ENCODE measurements at regions not wholly inside any gene's neighbourhood (a gene's known extent, or its start where the extent isn't known, plus 50 kb on each side); places are given as distances from the start of the nearest gene placed in this dataset.

DNA sequence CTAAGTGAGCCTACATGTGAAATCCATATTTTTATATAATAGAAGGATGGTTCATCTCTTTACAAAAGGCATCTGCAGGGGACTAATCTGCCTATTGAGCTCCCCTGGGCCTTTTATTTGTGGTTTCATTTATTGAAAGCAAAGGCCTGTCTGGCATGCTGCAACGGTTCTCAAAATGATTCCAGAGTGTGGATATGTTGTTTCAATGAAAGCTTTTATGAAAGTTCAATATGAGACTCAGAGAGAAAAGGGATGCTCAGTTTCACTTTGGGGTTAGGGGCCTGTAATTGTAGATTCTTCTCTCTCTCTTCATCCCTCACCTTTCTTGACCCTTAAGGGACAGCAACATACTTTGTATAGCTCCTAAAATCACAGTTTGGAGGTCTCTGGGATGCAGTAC, 204.2 kb upstream of the CASK start:
- no peak for DNase-seq (ENCODE audit: low read depth)
- Histone ChIP-seq H3K9me3 (ENCODE audit: control insufficient read depth, low read length) (no peaks in the 10 kb centered on the region), H3K9ac (ENCODE audit: low read length) (no peak overlapping the region), H3K36me3 (ENCODE audit: control insufficient read depth, insufficient read depth, low read length, severe bottlenecking) (no peaks in the 10 kb centered on the region), H3K4me1 (ENCODE audit: control insufficient read depth, insufficient read depth, low read length) (no peaks in the 10 kb centered on the region), H3K4me3 (ENCODE audit: low read length) (no peak overlapping the region), H3K27me3 (replicated peaks; ENCODE audit: control insufficient read depth, insufficient read depth, low read length) (peaks cover 9% of the 10 kb centered on the region)

DNA sequence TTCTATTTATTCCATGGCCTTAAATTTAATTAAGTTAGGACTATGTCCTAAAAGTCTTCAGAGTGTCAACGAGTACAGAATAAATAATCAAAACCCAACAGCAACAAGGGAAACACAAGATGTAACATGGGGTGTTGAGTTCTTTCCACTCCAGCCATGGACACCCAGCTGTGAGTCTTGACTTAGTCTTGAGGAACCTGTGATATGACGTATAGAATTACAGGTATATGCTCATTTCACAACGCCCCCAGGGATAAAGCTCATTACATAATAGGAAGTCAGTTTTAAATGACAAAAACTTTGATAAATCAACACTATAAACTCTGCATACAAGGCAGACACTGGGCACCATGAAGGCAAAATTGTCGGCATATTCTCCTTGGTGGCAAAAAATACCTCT, 200.0 kb upstream of the CASK start:
- Histone ChIP-seq H3K4me1 (ENCODE audit: control insufficient read depth, insufficient read depth, low read length) (peaks cover 3% of the 10 kb centered on the region), H3K9me3 (ENCODE audit: control insufficient read depth, low read length) (no peaks in the 10 kb centered on the region), H3K9ac (ENCODE audit: low read length) (no peak overlapping the region), H3K4me3 (ENCODE audit: low read length) (no peak overlapping the region), H3K27me3 (replicated peaks; ENCODE audit: control insufficient read depth, insufficient read depth, low read length) (peaks cover 15% of the 10 kb centered on the region), H3K36me3 (ENCODE audit: control insufficient read depth, insufficient read depth, low read length, severe bottlenecking) (no peaks in the 10 kb centered on the region)
- no peak for DNase-seq (ENCODE audit: low read depth)

DNA sequence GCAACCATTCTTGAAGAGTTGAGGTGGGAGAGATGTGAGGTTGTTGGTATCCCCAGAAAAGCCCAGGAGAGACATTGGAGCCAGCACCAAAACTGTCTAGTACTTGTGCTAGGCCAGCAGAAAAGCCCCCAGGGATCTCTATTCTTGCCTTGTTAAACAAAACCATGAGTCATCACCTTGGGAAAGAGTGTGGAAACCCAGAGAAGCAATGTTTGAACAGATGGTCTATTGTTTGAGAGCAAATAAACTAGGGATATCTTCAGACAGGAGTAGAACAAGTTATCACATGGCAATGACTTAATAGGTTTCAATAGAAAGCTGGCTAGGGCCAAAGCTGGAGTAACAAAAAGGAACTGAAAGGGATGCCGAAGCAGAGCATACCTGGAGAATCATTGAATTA, 195.7 kb upstream of the CASK start:
- Histone ChIP-seq H3K9ac (ENCODE audit: low read length) (no peak overlapping the region), H3K9me3 (ENCODE audit: control insufficient read depth, low read length) (peaks cover 3% of the 10 kb centered on the region), H3K36me3 (ENCODE audit: control insufficient read depth, insufficient read depth, low read length, severe bottlenecking) (no peaks in the 10 kb centered on the region), H3K4me3 (ENCODE audit: low read length) (no peak overlapping the region), H3K4me1 (ENCODE audit: control insufficient read depth, insufficient read depth, low read length) (peaks cover 3% of the 10 kb centered on the region), H3K27me3 (replicated peaks; ENCODE audit: control insufficient read depth, insufficient read depth, low read length) (peaks cover 20% of the 10 kb centered on the region)
- peak; percentile 67 for DNase-seq (ENCODE audit: low read depth)

DNA sequence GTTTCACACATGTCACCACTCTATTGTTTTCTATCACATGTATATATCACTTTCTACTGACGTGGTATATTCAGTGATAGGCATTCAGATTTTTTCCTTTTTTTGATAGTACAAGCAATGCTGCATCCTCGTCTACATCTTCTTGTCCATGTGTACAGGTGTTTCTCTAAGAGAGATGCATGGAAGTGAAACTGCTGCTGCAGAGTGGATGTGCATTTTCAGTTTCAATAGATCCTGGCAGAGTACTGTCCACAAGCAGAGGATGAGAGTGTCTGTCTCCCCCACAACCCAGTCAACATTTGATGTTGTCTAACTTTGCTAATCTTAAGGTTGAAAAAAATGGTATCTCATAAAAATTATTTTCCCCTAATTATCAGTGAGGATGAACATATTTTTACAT, 194.0 kb upstream of the CASK start:
- Histone ChIP-seq H3K4me1 (ENCODE audit: control insufficient read depth, insufficient read depth, low read length) (peaks cover 3% of the 10 kb centered on the region), H3K36me3 (ENCODE audit: control insufficient read depth, insufficient read depth, low read length, severe bottlenecking) (no peaks in the 10 kb centered on the region), H3K27me3 (replicated peaks; ENCODE audit: control insufficient read depth, insufficient read depth, low read length) (peaks cover 21% of the 10 kb centered on the region), H3K4me3 (ENCODE audit: low read length) (no peak overlapping the region), H3K9ac (ENCODE audit: low read length) (no peak overlapping the region), H3K9me3 (ENCODE audit: control insufficient read depth, low read length) (peaks cover 7% of the 10 kb centered on the region)
- no peak for DNase-seq (ENCODE audit: low read depth)

DNA sequence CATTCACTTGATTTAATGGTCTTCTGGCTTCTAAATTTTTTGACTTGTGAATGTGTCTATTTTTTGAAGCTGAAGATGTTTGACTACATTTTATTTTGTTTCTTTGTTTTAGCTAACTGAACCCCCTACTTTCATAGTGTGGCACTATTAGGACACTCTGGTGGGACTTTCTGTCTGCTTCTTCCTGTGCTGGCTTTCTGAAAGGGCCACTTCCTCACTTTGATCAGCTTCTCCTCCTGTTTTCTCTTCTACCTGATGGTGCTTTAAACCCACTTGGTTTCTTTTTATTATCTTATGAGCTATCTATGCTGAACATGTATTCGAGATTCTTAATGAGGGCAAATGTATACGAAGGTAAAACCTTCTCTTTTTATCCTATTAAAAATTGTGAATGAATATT, 186.1 kb upstream of the CASK start:
- DNase-seq (ENCODE audit: low read depth) = no peak
- peaks cover 10% of the 10 kb centered on the region for H3K9me3 ChIP-seq (ENCODE audit: control insufficient read depth, low read length)
- H3K9ac ChIP-seq (ENCODE audit: low read length) = no peak overlapping the region
- H3K4me1 ChIP-seq (ENCODE audit: control insufficient read depth, insufficient read depth, low read length) = no peaks in the 10 kb centered on the region
- H3K36me3 ChIP-seq (ENCODE audit: control insufficient read depth, insufficient read depth, low read length, severe bottlenecking) = no peaks in the 10 kb centered on the region
- H3K27me3 ChIP-seq (replicated peaks; ENCODE audit: control insufficient read depth, insufficient read depth, low read length) = peaks cover 19% of the 10 kb centered on the region
- H3K4me3 ChIP-seq (ENCODE audit: low read length) = no peak overlapping the region

DNA sequence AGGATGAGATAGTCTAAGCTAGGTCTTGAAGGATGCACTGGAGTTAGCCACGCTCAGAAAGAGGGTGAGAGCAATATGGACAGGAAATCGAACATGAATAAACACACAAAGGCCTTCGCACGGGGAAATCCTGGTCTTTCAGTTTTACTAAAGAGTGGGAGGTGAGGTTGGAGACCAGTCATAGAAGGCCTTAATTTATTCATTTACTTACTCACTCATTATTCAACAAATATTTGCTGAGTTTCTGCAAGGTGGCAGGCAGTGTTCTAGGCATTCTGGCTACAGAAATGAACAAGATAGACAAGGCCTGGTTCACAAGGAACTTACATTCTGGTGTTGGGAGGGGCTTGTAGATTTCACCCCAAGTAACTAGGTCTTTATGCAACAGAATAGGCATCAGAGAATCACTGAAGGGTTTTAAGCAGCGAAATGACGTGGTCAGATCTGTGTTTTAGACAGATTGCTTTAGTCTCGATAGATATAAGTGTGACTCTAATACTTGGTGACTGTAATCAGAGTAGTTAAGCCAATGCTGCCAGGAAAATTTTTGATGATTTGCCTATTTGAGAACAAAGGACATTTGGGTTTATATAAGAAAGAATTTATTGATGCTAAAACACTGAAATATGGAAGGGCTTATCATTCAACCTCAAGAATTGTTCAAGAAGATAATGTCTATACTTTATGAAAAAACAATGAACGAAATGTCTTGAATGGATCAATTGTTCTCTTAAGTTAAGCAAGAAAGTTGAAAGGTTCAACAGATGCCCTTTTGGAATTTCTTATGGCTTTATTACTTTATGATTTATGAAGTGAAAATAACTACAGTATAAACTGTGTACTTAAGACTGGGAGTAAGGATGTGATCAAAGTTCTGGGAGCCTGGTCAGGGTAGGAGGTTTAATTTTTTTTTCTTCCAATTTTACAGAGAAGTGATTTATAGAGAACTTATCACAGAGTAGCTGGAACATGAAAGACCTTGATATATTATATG, 184.4 kb upstream of the CASK start:
- no peaks in the 10 kb centered on the region for H3K36me3 ChIP-seq (ENCODE audit: control insufficient read depth, insufficient read depth, low read length, severe bottlenecking)
- DNase-seq (ENCODE audit: low read depth) = no peak
- H3K4me1 ChIP-seq (ENCODE audit: control insufficient read depth, insufficient read depth, low read length) = no peaks in the 10 kb centered on the region
- H3K9me3 ChIP-seq (ENCODE audit: control insufficient read depth, low read length) = peaks cover 9% of the 10 kb centered on the region
- H3K9ac ChIP-seq (ENCODE audit: low read length) = no peak overlapping the region
- H3K27me3 ChIP-seq (replicated peaks; ENCODE audit: control insufficient read depth, insufficient read depth, low read length) = peaks cover 16% of the 10 kb centered on the region
- no peak overlapping the region for H3K4me3 ChIP-seq (ENCODE audit: low read length)

DNA sequence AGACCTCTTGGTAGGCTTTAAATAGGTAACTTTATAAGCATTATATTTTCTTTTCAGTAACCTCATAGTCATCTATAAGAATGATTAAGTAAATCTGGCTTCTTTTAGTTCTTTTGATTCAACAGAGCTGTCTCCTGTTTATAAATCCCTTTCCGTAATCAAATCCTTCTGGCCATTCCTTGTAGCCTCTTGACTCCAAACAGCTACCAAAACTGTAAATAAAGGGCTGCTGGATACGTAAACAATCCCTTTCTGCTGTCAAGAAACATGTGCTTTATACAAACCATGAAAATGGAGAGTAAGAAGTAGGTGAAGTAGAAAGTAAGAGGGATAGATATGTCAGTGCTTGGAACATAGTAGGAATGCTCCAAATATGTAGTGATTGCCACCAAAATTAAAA, 183.2 kb upstream of the CASK start:
- Histone ChIP-seq H3K9ac (ENCODE audit: low read length) (no peak overlapping the region), H3K36me3 (ENCODE audit: control insufficient read depth, insufficient read depth, low read length, severe bottlenecking) (no peaks in the 10 kb centered on the region), H3K4me1 (ENCODE audit: control insufficient read depth, insufficient read depth, low read length) (no peaks in the 10 kb centered on the region), H3K4me3 (ENCODE audit: low read length) (no peak overlapping the region), H3K27me3 (replicated peaks; ENCODE audit: control insufficient read depth, insufficient read depth, low read length) (peaks cover 15% of the 10 kb centered on the region), H3K9me3 (ENCODE audit: control insufficient read depth, low read length) (peaks cover 5% of the 10 kb centered on the region)
- DNase-seq (ENCODE audit: low read depth) = no peak

DNA sequence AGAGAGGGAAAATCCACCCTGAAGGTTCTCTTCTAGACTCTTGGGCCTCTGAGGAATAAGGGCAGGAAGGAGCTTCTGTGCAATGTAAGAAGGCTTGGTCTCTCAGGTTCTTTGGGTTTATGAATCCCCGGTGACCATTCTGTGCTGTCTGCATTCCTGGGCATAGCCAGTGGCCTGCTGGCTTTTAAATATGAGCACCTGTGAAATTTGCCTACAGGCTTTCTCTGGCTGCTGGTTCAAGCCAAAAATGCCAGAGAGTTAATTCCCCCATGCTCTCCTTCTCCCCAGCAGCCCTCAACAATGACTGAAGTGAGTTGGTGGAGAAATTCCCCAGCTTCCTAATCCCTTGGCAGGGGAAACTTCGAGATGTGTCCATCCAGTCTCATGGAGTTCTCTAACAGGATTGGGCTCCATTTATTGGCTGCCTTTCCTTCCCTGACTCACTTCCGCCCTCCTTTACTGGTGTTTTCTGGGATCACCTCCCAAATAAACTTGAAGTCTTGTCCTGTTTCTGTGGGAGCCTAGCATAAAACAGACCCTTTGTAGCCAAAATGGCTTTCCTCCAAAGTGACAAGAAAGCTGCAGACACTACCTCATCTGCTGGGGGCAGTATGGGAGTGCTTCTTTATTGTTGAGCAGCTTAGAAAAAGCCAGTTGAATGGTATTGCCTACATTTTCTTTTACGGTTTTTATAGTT, 179.4 kb upstream of the CASK start:
- no peaks in the 10 kb centered on the region for H3K9me3 ChIP-seq (ENCODE audit: control insufficient read depth, low read length)
- no peak overlapping the region for H3K4me3 ChIP-seq (ENCODE audit: low read length)
- no peak for DNase-seq (ENCODE audit: low read depth)
- no peaks in the 10 kb centered on the region for H3K4me1 ChIP-seq (ENCODE audit: control insufficient read depth, insufficient read depth, low read length)
- H3K9ac ChIP-seq (ENCODE audit: low read length) = no peak overlapping the region
- H3K36me3 ChIP-seq (ENCODE audit: control insufficient read depth, insufficient read depth, low read length, severe bottlenecking) = no peaks in the 10 kb centered on the region
- H3K27me3 ChIP-seq (replicated peaks; ENCODE audit: control insufficient read depth, insufficient read depth, low read length) = peaks cover 25% of the 10 kb centered on the region

DNA sequence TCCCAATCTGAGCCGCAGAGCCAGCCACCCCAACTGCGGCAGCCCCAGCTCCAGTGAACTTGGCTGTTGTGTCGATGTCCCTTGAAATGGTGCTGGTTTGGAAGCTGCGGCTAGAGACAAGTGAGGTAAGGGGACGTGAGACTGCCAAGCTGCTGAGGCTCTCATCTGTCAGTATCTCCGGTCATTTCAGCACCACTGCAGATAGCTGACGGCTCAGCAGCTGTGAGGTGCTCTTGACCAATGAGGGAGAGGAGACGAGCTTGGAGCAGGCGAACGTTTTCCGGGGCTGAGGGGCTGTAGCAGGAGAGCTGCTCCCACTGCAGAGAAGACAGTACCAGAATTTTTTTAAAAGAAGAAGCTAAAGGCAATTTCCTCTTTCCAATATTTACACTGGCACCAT, 175.5 kb upstream of the CASK start:
- H3K9me3 ChIP-seq (ENCODE audit: control insufficient read depth, low read length) = no peaks in the 10 kb centered on the region
- DNase-seq (ENCODE audit: low read depth) = no peak
- peaks cover 18% of the 10 kb centered on the region for H3K27me3 ChIP-seq (replicated peaks; ENCODE audit: control insufficient read depth, insufficient read depth, low read length)
- peaks cover 5% of the 10 kb centered on the region for H3K4me1 ChIP-seq (ENCODE audit: control insufficient read depth, insufficient read depth, low read length)
- no peak overlapping the region for H3K9ac ChIP-seq (ENCODE audit: low read length)
- H3K4me3 ChIP-seq (ENCODE audit: low read length) = no peak overlapping the region
- H3K36me3 ChIP-seq (ENCODE audit: control insufficient read depth, insufficient read depth, low read length, severe bottlenecking) = no peaks in the 10 kb centered on the region

DNA sequence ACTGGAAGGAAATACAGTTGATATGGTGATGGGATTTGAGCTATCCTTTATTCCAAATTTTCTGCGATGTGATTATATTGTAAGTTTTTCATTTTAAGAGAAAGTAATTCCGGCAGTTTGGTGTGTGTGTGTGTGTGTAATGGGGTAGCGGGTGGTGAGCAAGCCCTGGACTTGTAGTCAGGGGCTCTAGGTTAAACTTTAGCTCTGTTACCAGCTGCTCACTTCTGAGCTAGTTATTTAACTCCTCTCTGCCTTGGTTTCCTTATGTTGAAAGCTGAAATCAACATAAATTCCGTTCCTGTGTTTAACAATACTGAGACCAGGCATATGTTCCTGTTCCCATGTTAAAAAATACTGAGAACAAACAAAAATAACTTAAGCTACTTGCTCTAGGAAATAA, 174.1 kb upstream of the CASK start:
- Histone ChIP-seq H3K4me1 (ENCODE audit: control insufficient read depth, insufficient read depth, low read length) (peaks cover 5% of the 10 kb centered on the region), H3K4me3 (ENCODE audit: low read length) (no peak overlapping the region), H3K36me3 (ENCODE audit: control insufficient read depth, insufficient read depth, low read length, severe bottlenecking) (no peaks in the 10 kb centered on the region), H3K9me3 (ENCODE audit: control insufficient read depth, low read length) (no peaks in the 10 kb centered on the region), H3K9ac (ENCODE audit: low read length) (no peak overlapping the region), H3K27me3 (replicated peaks; ENCODE audit: control insufficient read depth, insufficient read depth, low read length) (peaks cover 18% of the 10 kb centered on the region)
- no peak for DNase-seq (ENCODE audit: low read depth)

DNA sequence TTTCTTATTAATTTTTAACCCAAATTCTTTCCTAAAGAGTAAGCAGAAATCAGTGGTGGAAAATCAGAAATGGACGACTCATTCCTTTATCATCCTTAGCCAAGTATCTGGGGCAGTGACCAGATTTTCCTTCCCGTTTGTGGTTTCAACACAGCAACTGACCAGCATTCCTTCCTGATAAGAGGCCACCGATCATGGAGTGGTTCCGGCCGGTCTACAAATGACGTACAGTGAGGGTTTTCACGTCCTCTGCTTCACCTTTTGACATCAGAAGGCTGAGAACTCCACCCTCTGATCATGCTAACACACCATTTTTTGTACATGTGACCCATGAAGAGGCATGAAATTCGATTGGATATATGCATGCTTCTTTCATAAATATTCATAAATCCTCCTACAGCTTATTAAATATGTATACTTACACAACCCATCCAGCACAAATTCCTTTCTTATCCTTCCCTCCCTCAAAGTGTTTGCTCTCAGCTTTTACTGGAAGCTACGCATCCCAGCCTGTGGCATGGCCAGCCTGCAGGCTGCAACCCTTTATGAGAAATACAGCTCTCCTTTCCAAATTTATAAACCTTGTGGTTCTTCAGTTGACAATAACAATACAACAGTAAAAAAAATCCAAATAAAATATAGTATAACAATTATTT, 173.0 kb upstream of the CASK start:
- Histone ChIP-seq H3K9me3 (ENCODE audit: control insufficient read depth, low read length) (no peaks in the 10 kb centered on the region), H3K36me3 (ENCODE audit: control insufficient read depth, insufficient read depth, low read length, severe bottlenecking) (no peaks in the 10 kb centered on the region), H3K4me1 (ENCODE audit: control insufficient read depth, insufficient read depth, low read length) (peaks cover 5% of the 10 kb centered on the region), H3K9ac (ENCODE audit: low read length) (no peak overlapping the region), H3K27me3 (replicated peaks; ENCODE audit: control insufficient read depth, insufficient read depth, low read length) (peaks cover 18% of the 10 kb centered on the region), H3K4me3 (ENCODE audit: low read length) (no peak overlapping the region)
- DNase-seq (ENCODE audit: low read depth) = peak; percentile 71

Data from adipocyte (in vitro differentiated cells).